HEK293 (cell line): ENCODE measurements at regions not wholly inside any gene's neighbourhood (a gene's known extent, or its start where the extent isn't known, plus 50 kb on each side); places are given as distances from the start of the nearest gene placed in this dataset.

Experiments used
- CTCF ChIA-PET: fragments of 350-600 bp; formaldehyde crosslinking; extraction: SDS; loops from one replicate; lab custom pipeline; 2021; ENCODE audit warnings: antibody characterized with exemption; lab: Yijun Ruan, JAX
- POLR2A ChIA-PET: fragments of 300-600 bp; formaldehyde crosslinking; extraction: SDS; loops from one replicate; lab custom pipeline; 2020; ENCODE audit warnings: antibody characterized with exemption, inconsistent platforms; lab: Yijun Ruan, JAX
- H3K27ac ChIP-seq: fragments of 200-500 bp; sonication (Bioruptor generic); 2 replicates; pipeline ENCODE4 v1.5.1; 2014; ENCODE audit warnings: low read depth, low read length, control low read depth, inconsistent platforms; ENCODE audit errors: extremely low read depth
- H3K36me3 ChIP-seq, 2 experiments: fragments of 200-500 bp in 1 of 2; sonication (Bioruptor generic) in 1 of 2; 1 replicate in 1 of 2; 2 replicates in 1 of 2; pipeline ENCODE4 v1.5.1; 2014 to 2017; ENCODE audit warnings: inconsistent platforms in 2 of 2, low read length in 2 of 2; ENCODE audit not compliant: control insufficient read depth in 2 of 2, insufficient read depth in 1 of 2
- H3K4me1 ChIP-seq: fragments of 200-500 bp; sonication (Bioruptor generic); 2 replicates; pipeline ENCODE4 v1.5.1; 2014; ENCODE audit warnings: mild to moderate bottlenecking, low read length, inconsistent platforms; ENCODE audit not compliant: control insufficient read depth, insufficient read depth
- H3K4me3 ChIP-seq: 2 replicates; pipeline ENCODE4 v1.5.1; 2011; ENCODE audit warnings: low read depth, mild to moderate bottlenecking, control low read depth, low read length, moderate library complexity
- H3K9me3 ChIP-seq: fragments of 200-500 bp; sonication (Bioruptor generic); 2 replicates; pipeline ENCODE4 v1.5.1; 2014; ENCODE audit warnings: low read depth, low read length, inconsistent platforms; ENCODE audit not compliant: control insufficient read depth, insufficient read depth
- ATF2 ChIP-seq: fragments of 450-650 bp; formaldehyde crosslinking; IDR thresholded peaks from 2 replicates; pipeline ENCODE4 v1.5.1; 2016; ENCODE audit warnings: missing biosample characterization, missing genetic modification characterization, low read depth
- KLF17 ChIP-seq: fragments of 450-650 bp; formaldehyde crosslinking; IDR thresholded peaks from 2 replicates; pipeline ENCODE4 v1.5.1; 2016; ENCODE audit warnings: missing biosample characterization, missing genetic modification characterization
- SCRT2 ChIP-seq: fragments of 450-650 bp; formaldehyde crosslinking; IDR thresholded peaks from 2 replicates; pipeline ENCODE4 v1.5.1; 2016; ENCODE audit warnings: missing biosample characterization, missing genetic modification characterization
- TCF7L2 ChIP-seq: IDR thresholded peaks from 2 replicates; pipeline ENCODE4 v1.6.1; 2011; ENCODE audit warnings: low read depth, mild to moderate bottlenecking, inconsistent platforms, low read length, moderate library complexity, borderline replicate concordance
- ZBTB17 ChIP-seq: fragments of 450-650 bp; formaldehyde crosslinking; IDR thresholded peaks from 2 replicates; pipeline ENCODE4 v1.5.1; 2016; ENCODE audit warnings: missing biosample characterization, missing genetic modification characterization
- ZNF133 ChIP-seq: fragments of 450-650 bp; formaldehyde crosslinking; IDR thresholded peaks from 2 replicates; pipeline ENCODE4 v1.5.1; 2016; ENCODE audit warnings: missing biosample characterization, missing genetic modification characterization
- ZNF146 ChIP-seq: fragments of 450-650 bp; formaldehyde crosslinking; IDR thresholded peaks from 2 replicates; pipeline ENCODE4 v1.5.1; 2016; ENCODE audit warnings: missing biosample characterization, missing genetic modification characterization
- ZNF16 ChIP-seq: fragments of 450-650 bp; formaldehyde crosslinking; IDR thresholded peaks from 2 replicates; pipeline ENCODE4 v1.5.1; 2016; ENCODE audit warnings: low read depth, missing biosample characterization, missing genetic modification characterization
- ZNF175 ChIP-seq: fragments of 450-650 bp; formaldehyde crosslinking; IDR thresholded peaks from 2 replicates; pipeline ENCODE4 v1.5.1; 2016; ENCODE audit warnings: missing biosample characterization, missing genetic modification characterization
- ZNF266 ChIP-seq: fragments of 450-650 bp; formaldehyde crosslinking; IDR thresholded peaks from 2 replicates; pipeline ENCODE4 v1.5.1; 2016; ENCODE audit warnings: missing biosample characterization, missing genetic modification characterization, low read depth
- ZNF341 ChIP-seq: fragments of 450-650 bp; formaldehyde crosslinking; IDR thresholded peaks from 2 replicates; pipeline ENCODE4; 2016; ENCODE audit warnings: low read depth, missing biosample characterization, missing genetic modification characterization
- ZNF366 ChIP-seq: fragments of 450-650 bp; formaldehyde crosslinking; conservative IDR thresholded peaks from 2 replicates; pipeline ENCODE4 v1.5.1; 2016; ENCODE audit warnings: missing biosample characterization, missing genetic modification characterization
- ZNF426 ChIP-seq: fragments of 450-650 bp; formaldehyde crosslinking; IDR thresholded peaks from 2 replicates; pipeline ENCODE4 v1.5.1; 2017; ENCODE audit warnings: missing biosample characterization, missing genetic modification characterization, mild to moderate bottlenecking, inconsistent platforms, moderate library complexity
- ZNF529 ChIP-seq: fragments of 450-650 bp; formaldehyde crosslinking; IDR thresholded peaks from 2 replicates; pipeline ENCODE4 v1.5.1; 2017; ENCODE audit warnings: missing genetic modification characterization, missing biosample characterization; ENCODE audit not compliant: insufficient replicate concordance
- ZNF561 ChIP-seq: fragments of 450-650 bp; IDR thresholded peaks from 2 replicates; pipeline ENCODE4 v1.5.1; 2018; ENCODE audit warnings: missing biosample characterization, missing genetic modification characterization, borderline replicate concordance
- ZNF585B ChIP-seq: fragments of 450-650 bp; formaldehyde crosslinking; IDR thresholded peaks from 2 replicates; pipeline ENCODE4 v1.5.1; 2016; ENCODE audit warnings: missing biosample characterization, missing genetic modification characterization
- ZNF600 ChIP-seq: fragments of 450-650 bp; formaldehyde crosslinking; IDR thresholded peaks from 2 replicates; pipeline ENCODE4 v1.5.1; 2016; ENCODE audit warnings: missing biosample characterization, missing genetic modification characterization
- ZNF692 ChIP-seq: fragments of 450-650 bp; formaldehyde crosslinking; IDR thresholded peaks from 2 replicates; pipeline ENCODE4 v1.5.1; 2016; ENCODE audit warnings: missing biosample characterization, missing genetic modification characterization
- ZXDB ChIP-seq: fragments of 450-650 bp; formaldehyde crosslinking; IDR thresholded peaks from 2 replicates; pipeline ENCODE4 v1.5.1; 2016; ENCODE audit warnings: missing biosample characterization, missing genetic modification characterization
- TF ChIP-seq, protein P1 (sequence below): fragments of 450-650 bp; formaldehyde crosslinking; IDR thresholded peaks from 2 replicates; pipeline ENCODE4 v1.5.1; 2017; ENCODE audit warnings: missing biosample characterization, mild to moderate bottlenecking, missing genetic modification characterization, moderate library complexity
- TF ChIP-seq, protein P2 (sequence below): fragments of 450-650 bp; formaldehyde crosslinking; IDR thresholded peaks from 2 replicates; pipeline ENCODE4; 2016; ENCODE audit warnings: missing biosample characterization, missing genetic modification characterization
- TF ChIP-seq, protein P3 (sequence below): fragments of 450-650 bp; formaldehyde crosslinking; IDR thresholded peaks from 2 replicates; pipeline ENCODE4 v1.5.1; 2016; ENCODE audit warnings: missing biosample characterization, missing genetic modification characterization
- TF ChIP-seq, protein P4 (sequence below): fragments of 450-650 bp; formaldehyde crosslinking; IDR thresholded peaks from 2 replicates; pipeline ENCODE4 v1.5.1; 2016; ENCODE audit warnings: missing biosample characterization, missing genetic modification characterization

GRCh38 chr10:8273749-8274148 is 219.3 kb downstream of the GATA3 start (continued):
- TF ChIP-seq ATF2 (tag by site-specific recombination) (peak; percentile 86), ZNF175 (tag by site-specific recombination) (no peak), ZNF692 (tag by site-specific recombination) (peak; percentile 22; the same call in 1 of the 2 replicates), ZNF266 (tag by site-specific recombination) (no peak)
- TF ChIP-seq, protein P1, sequence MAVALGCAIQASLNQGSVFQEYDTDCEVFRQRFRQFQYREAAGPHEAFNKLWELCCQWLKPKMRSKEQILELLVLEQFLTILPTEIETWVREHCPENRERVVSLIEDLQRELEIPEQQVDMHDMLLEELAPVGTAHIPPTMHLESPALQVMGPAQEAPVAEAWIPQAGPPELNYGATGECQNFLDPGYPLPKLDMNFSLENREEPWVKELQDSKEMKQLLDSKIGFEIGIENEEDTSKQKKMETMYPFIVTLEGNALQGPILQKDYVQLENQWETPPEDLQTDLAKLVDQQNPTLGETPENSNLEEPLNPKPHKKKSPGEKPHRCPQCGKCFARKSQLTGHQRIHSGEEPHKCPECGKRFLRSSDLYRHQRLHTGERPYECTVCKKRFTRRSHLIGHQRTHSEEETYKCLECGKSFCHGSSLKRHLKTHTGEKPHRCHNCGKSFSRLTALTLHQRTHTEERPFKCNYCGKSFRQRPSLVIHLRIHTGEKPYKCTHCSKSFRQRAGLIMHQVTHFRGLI (tag by site-specific recombination): no peak

- H3K4me1 ChIP-seq: peaks cover 16% of the 10 kb centered on the region
- no peaks in the 10 kb centered on the region for H3K36me3 ChIP-seq
- POLR2A ChIA-PET: no interaction called here
- H3K4me3 ChIP-seq: no peak overlapping the region
- no peaks in the 10 kb centered on the region for H3K9me3 ChIP-seq
- H3K27ac ChIP-seq: no peak overlapping the region
- CTCF ChIA-PET: interaction anchor here (0.5 kb wide), 1 partner anchor 376 kb away, joined by 3 read pairs; no protein-coding TSS in a partner anchor
- TF ChIP-seq ZNF341 (tag by site-specific recombination): no peak
- no peak for TF ChIP-seq TCF7L2
- no peak for TF ChIP-seq ZNF133 (tag by site-specific recombination)
- no peak for TF ChIP-seq ZNF561
- TF ChIP-seq ZNF146 (tag by site-specific recombination): no peak
- no peak for TF ChIP-seq ZXDB
- TF ChIP-seq KLF17: no peak
- no peak for TF ChIP-seq SCRT2 (tag by site-specific recombination)
- no peak for TF ChIP-seq ZNF529 (tag by site-specific recombination)
- no peak for TF ChIP-seq ZNF426 (tag by site-specific recombination)
- no peak for TF ChIP-seq ZNF16 (tag by site-specific recombination)
- TF ChIP-seq, protein P2, sequence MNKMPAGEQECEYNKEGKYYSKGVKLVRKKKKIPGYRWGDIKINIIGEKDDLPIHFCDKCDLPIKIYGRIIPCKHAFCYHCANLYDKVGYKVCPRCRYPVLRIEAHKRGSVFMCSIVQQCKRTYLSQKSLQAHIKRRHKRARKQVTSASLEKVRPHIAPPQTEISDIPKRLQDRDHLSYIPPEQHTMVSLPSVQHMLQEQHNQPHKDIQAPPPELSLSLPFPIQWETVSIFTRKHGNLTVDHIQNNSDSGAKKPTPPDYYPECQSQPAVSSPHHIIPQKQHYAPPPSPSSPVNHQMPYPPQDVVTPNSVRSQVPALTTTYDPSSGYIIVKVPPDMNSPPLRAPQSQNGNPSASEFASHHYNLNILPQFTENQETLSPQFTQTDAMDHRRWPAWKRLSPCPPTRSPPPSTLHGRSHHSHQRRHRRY (tag by site-specific recombination): no peak
- TF ChIP-seq, protein P3, sequence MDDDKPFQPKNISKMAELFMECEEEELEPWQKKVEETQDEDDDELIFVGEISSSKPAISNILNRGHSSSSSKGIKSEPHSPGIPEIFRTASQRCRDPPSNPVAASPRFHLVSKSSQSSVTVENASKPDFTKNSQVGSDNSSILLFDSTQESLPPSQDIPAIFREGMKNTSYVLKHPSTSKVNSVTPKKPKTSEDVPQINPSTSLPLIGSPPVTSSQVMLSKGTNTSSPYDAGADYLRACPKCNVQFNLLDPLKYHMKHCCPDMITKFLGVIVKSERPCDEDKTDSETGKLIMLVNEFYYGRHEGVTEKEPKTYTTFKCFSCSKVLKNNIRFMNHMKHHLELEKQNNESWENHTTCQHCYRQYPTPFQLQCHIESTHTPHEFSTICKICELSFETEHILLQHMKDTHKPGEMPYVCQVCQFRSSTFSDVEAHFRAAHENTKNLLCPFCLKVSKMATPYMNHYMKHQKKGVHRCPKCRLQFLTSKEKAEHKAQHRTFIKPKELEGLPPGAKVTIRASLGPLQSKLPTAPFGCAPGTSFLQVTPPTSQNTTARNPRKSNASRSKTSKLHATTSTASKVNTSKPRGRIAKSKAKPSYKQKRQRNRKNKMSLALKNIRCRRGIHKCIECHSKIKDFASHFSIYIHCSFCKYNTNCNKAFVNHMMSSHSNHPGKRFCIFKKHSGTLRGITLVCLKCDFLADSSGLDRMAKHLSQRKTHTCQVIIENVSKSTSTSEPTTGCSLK (tag by site-specific recombination): no peak
- TF ChIP-seq ZNF366 (tag by site-specific recombination): no peak
- TF ChIP-seq, protein P4, sequence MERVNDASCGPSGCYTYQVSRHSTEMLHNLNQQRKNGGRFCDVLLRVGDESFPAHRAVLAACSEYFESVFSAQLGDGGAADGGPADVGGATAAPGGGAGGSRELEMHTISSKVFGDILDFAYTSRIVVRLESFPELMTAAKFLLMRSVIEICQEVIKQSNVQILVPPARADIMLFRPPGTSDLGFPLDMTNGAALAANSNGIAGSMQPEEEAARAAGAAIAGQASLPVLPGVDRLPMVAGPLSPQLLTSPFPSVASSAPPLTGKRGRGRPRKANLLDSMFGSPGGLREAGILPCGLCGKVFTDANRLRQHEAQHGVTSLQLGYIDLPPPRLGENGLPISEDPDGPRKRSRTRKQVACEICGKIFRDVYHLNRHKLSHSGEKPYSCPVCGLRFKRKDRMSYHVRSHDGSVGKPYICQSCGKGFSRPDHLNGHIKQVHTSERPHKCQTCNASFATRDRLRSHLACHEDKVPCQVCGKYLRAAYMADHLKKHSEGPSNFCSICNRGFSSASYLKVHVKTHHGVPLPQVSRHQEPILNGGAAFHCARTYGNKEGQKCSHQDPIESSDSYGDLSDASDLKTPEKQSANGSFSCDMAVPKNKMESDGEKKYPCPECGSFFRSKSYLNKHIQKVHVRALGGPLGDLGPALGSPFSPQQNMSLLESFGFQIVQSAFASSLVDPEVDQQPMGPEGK: no peak
- TF ChIP-seq ZNF585B (tag by site-specific recombination): no peak
- TF ChIP-seq ZNF600 (tag by site-specific recombination): no peak
- TF ChIP-seq ZBTB17 (tag by site-specific recombination): no peak
Observed at GRCh38 chr10:8275911-8276310, 221.4 kb downstream of the GATA3 start.
